Mesothelial cell of epicardium (in vitro differentiated cells): ENCODE measurements at regions not wholly inside any gene's neighbourhood (a gene's known extent, or its start where the extent isn't known, plus 50 kb on each side); places are given as distances from the start of the nearest gene placed in this dataset.

Experiments
- DNase-seq, 2 experiments: peaks; one replicate each; pipeline ENCODE4 v3.0.0; 2021; ENCODE audit warnings: low spot score in 2 of 2; ENCODE audit not compliant: unreplicated experiment in 2 of 2
- H3K27ac Mint-ChIP-seq: 2 replicates; pipeline ENCODE4 v1.8.0; 2021; ENCODE audit warnings: mixed read lengths
- H3K27me3 Mint-ChIP-seq: 2 replicates; pipeline ENCODE4 v1.8.0; 2021; ENCODE audit warnings: low read depth, mixed read lengths
- H3K36me3 Mint-ChIP-seq: 2 replicates; pipeline ENCODE4 v1.8.0; 2021; ENCODE audit warnings: mixed read lengths
- H3K4me1 Mint-ChIP-seq: 2 replicates; pipeline ENCODE4 v1.8.0; 2021; ENCODE audit warnings: mixed read lengths
- H3K4me3 Mint-ChIP-seq: 2 replicates; pipeline ENCODE4 v1.8.0; 2021; ENCODE audit warnings: mild to moderate bottlenecking, moderate library complexity, mixed read lengths
- H3K9me3 Mint-ChIP-seq: 2 replicates; pipeline ENCODE4 v1.8.0; 2021; ENCODE audit warnings: mixed read lengths
- TF ChIP-seq, protein P1 (sequence below): fragments of 200-600 bp; sonication (generic); IDR thresholded peaks from one replicate; pipeline ENCODE4 v1.5.0; 2021; ENCODE audit warnings: antibody characterized with exemption; ENCODE audit not compliant: unreplicated experiment

GRCh38 chr20:24245094-24245493, 224.3 kb upstream of the SYNDIG1 start:
- no peaks in the 10 kb centered on the region for H3K4me1 Mint-ChIP-seq
- H3K36me3 Mint-ChIP-seq = no peaks in the 10 kb centered on the region
- H3K27ac Mint-ChIP-seq = no peak overlapping the region
- H3K9me3 Mint-ChIP-seq = peaks cover 7% of the 10 kb centered on the region
- peaks cover 47% of the 10 kb centered on the region for H3K27me3 Mint-ChIP-seq
- no peak for DNase-seq
- TF ChIP-seq, protein P1, sequence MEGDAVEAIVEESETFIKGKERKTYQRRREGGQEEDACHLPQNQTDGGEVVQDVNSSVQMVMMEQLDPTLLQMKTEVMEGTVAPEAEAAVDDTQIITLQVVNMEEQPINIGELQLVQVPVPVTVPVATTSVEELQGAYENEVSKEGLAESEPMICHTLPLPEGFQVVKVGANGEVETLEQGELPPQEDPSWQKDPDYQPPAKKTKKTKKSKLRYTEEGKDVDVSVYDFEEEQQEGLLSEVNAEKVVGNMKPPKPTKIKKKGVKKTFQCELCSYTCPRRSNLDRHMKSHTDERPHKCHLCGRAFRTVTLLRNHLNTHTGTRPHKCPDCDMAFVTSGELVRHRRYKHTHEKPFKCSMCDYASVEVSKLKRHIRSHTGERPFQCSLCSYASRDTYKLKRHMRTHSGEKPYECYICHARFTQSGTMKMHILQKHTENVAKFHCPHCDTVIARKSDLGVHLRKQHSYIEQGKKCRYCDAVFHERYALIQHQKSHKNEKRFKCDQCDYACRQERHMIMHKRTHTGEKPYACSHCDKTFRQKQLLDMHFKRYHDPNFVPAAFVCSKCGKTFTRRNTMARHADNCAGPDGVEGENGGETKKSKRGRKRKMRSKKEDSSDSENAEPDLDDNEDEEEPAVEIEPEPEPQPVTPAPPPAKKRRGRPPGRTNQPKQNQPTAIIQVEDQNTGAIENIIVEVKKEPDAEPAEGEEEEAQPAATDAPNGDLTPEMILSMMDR = no peak
- H3K4me3 Mint-ChIP-seq = no peak overlapping the region

DNA sequence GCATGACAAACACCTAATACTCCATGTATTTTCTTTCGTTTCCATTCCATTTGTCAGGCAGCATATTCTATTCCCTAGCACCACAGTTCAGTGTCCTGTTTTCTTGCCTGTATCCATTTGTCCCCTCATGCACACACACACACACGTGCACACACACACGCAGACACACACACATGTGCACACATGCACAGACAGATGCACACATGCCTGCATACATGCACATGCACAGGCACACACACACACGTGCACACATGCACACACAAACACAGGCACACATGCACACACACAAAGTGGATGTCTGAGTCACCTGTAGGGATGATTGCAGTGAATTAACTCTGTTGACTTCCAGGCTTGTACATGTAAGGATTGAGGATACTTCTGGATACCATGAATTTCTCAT, 226.7 kb upstream of the SYNDIG1 start:
- no peak for DNase-seq
- Mint-ChIP-seq H3K36me3 (no peaks in the 10 kb centered on the region), H3K4me1 (no peaks in the 10 kb centered on the region), H3K27me3 (peaks cover 49% of the 10 kb centered on the region), H3K9me3 (peaks cover 4% of the 10 kb centered on the region), H3K4me3 (no peak overlapping the region), H3K27ac (no peak overlapping the region)
- TF ChIP-seq, protein P1 = no peak

DNA sequence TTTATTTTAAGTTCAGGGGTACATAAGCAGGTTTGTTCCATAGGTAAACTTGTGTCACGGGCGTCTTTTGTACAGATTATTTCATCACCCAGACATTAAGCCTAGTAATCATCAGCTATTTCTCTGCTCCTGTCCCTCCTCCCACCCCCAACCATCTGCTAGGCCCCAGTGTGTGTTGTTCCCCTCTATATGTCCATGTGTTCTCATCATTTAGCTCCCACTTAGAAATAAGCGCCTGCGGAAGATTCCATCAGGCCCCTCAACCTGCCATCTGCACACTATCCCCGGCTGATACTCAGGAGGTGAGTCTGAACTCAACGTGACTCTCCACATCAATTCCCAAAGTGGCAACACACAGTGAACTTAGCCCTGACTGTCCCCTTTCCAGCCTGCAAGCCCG, 228.0 kb upstream of the SYNDIG1 start:
- DNase-seq = no peak
- no peak overlapping the region for H3K4me3 Mint-ChIP-seq
- H3K4me1 Mint-ChIP-seq = no peaks in the 10 kb centered on the region
- no peak overlapping the region for H3K27ac Mint-ChIP-seq
- peaks cover 49% of the 10 kb centered on the region for H3K27me3 Mint-ChIP-seq
- no peaks in the 10 kb centered on the region for H3K9me3 Mint-ChIP-seq
- H3K36me3 Mint-ChIP-seq = no peaks in the 10 kb centered on the region
- TF ChIP-seq, protein P1 = no peak

DNA sequence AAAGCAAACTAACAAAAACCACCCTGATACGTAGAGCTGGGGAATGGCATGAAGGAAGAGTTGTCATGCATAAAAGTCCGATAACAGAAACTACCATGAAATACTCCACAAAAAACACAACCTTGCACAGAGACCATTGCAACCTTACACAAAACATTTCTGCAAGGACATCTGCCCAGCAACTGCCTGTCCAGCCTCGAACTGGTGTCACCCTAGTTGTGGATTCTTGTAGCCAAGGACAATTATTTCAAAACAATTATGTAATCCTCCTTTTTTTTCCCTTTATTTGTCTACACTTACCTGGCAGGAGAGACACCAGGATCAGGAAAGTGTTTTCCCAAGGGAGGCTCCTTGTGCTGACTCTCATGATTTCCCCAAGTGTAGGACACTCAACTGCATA, 232.5 kb upstream of the SYNDIG1 start:
- Mint-ChIP-seq H3K4me3 (no peak overlapping the region), H3K27me3 (peaks cover 32% of the 10 kb centered on the region), H3K4me1 (peaks cover 7% of the 10 kb centered on the region), H3K27ac (no peak overlapping the region), H3K36me3 (no peaks in the 10 kb centered on the region), H3K9me3 (no peaks in the 10 kb centered on the region)
- TF ChIP-seq, protein P1 = no peak
- no peak for DNase-seq

DNA sequence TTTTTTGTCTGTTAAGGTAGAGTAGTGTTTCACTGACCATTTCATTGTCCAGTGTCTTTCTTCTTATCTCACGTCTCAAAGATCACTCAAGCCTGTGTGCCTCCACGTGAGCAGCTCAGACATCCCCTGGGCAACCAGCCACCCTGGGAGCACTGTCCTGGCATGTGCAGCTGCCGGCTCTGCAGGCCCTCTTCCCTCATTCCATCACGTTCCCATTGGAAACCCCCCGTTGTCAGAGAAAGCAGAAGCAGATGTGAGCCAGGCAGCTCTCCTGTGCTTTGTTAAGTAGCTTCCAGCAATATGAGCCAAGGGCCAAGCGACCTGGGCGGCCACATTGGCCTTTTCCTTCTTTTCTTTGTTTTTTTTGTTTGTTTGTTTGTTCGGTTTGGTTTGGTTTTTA, 233.2 kb upstream of the SYNDIG1 start:
- no peaks in the 10 kb centered on the region for H3K9me3 Mint-ChIP-seq

More for the DNA sequence above, 233.2 kb upstream of the SYNDIG1 start:
- peaks cover 35% of the 10 kb centered on the region for H3K27me3 Mint-ChIP-seq
- no peaks in the 10 kb centered on the region for H3K36me3 Mint-ChIP-seq
- H3K4me1 Mint-ChIP-seq = peaks cover 7% of the 10 kb centered on the region
- DNase-seq = no peak
- TF ChIP-seq, protein P1 = no peak
- no peak overlapping the region for H3K27ac Mint-ChIP-seq
- no peak overlapping the region for H3K4me3 Mint-ChIP-seq
